Fibroblast of skin of abdomen (primary cell): ENCODE measurements at regions not wholly inside any gene's neighbourhood (a gene's known extent, or its start where the extent isn't known, plus 50 kb on each side); places are given as distances from the start of the nearest gene placed in this dataset.
A peak's percentile ranks its signal among the peaks of the same experiment; 100 is the strongest.

ENCODE experiments used
- DNase-seq: peaks from one replicate; pipeline ENCODE4 v3.0.0-alpha.2; 2013

GRCh38 chr1:177471244-177471643 lies 300.5 kb downstream of the BRINP2 start:
- peak; percentile 76 for DNase-seq

GRCh38 chr1:177469519-177469918 lies 298.8 kb downstream of the BRINP2 start:
- no peak for DNase-seq

GRCh38 chr1:177466286-177466685 lies 295.5 kb downstream of the BRINP2 start:
- no peak for DNase-seq

GRCh38 chr1:177464686-177465085 lies 293.9 kb downstream of the BRINP2 start:
- DNase-seq: no peak

- DNase-seq: no peak
Observed at GRCh38 chr1:177451191-177451590, 280.4 kb downstream of the BRINP2 start.

DNA sequence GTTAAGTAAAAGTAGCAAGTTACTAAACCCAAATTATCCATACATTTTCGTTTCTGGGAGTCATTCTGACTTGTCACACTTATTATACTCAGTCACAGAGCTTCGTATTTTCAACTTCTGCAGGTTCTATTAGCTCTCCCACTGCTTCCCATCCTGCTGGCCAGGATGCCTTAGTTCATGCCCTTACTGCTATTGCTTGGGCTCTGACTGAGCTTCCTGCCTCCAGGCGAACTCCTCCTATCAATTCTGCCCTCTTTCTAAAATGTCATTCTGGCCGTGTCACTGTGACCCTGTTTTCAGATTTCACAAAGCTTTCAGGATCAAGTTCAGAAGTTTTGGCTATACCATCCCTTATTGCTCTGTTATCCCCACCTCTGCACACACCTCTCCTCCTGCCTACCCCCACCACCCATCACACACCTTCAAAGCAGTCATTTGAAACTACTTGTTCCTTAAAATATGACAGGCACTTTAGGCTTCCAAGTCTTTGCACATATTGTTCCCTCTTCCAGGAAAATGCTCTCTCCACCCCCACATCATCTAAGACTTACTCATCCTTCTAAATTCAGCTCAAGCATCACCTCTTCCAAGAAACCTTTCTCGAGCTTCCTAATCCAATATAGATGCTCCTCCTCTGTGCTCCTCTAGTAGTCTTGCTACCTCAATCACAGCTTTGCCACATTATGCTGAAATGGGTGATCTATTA lies 278.0 kb downstream of the BRINP2 start:
- DNase-seq: peak; percentile 40

- no peak for DNase-seq
Observed at GRCh38 chr1:177448036-177448615, 277.4 kb downstream of the BRINP2 start.

GRCh38 chr1:177444997-177445746 lies 274.4 kb downstream of the BRINP2 start:
- no peak for DNase-seq

GRCh38 chr1:177443003-177443402 lies 272.2 kb downstream of the BRINP2 start:
- DNase-seq: no peak

- DNase-seq: peak; percentile 21
Observed at GRCh38 chr1:177442584-177442983, 271.8 kb downstream of the BRINP2 start.

GRCh38 chr1:177441281-177441680 lies 270.5 kb downstream of the BRINP2 start:
- DNase-seq: peak; percentile 89

- no peak for DNase-seq
Observed at GRCh38 chr1:177440821-177441220, 270.1 kb downstream of the BRINP2 start.

DNA sequence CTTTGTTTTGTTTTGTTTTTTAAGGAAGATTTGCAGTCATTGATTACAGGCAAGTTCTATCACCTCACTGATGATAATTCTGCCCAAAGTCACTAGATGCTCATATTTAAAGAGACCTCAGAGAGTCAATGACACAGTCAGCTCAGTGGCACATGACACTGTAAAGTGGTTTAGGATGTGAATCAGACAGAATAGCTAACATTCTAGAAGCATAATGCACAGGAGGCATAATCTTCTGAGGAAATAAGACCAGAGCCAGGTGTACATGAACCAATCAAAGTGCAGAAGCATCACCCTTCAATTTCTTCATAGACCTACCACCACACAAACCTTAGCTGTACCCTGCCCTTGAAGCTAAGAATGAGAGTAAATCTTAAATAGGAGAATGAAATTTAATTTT lies 268.5 kb downstream of the BRINP2 start:
- peak; percentile 10 for DNase-seq

- no peak for DNase-seq
Observed at GRCh38 chr1:177435364-177435763, 264.6 kb downstream of the BRINP2 start.

DNA sequence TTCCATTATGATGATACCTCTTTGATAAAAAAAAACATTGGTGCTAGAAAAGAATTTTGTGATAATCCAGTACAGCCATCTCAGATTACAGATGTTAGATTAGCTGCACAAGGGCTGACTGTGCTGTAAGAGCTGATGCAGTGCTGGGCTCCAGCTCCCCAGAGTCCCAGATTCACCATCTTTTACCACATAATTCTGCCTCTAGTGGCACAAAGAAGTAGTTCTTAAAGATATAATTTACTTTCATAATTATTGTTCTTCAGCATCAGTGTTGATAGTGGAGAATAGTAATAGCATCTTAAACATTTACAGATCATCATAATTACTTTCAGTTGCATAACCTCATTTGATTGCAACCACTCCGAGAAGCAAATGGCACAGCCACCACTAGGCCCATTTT lies 262.1 kb downstream of the BRINP2 start:
- DNase-seq: no peak

GRCh38 chr1:177431123-177431522 lies 260.4 kb downstream of the BRINP2 start:
- DNase-seq: no peak

- no peak for DNase-seq
Observed at GRCh38 chr1:177429234-177429633, 258.5 kb downstream of the BRINP2 start.

- DNase-seq: peak; percentile 52
Observed at GRCh38 chr1:177427811-177428210, 257.1 kb downstream of the BRINP2 start.

- no peak for DNase-seq
Observed at GRCh38 chr1:177426497-177426896, 255.7 kb downstream of the BRINP2 start.

DNA sequence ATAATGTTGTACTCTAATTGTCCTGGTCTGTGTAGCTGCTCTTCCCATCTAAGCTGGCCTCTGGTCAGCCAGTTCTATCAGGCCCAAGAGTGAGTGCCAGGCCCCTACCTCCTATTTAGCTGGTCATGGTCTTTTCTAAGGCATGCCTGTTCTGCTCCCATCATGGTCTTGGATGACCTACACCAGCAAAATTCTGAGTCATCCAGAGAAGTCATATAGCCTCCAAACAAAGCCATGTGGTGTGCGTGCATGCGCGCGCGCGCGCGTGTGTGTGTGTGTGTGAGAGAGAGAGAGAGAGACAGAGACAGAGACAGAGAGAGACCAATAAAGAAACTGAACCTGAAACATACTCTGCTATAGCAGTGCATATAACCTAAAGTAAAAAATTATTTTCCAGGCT lies 254.4 kb downstream of the BRINP2 start:
- DNase-seq: no peak

DNA sequence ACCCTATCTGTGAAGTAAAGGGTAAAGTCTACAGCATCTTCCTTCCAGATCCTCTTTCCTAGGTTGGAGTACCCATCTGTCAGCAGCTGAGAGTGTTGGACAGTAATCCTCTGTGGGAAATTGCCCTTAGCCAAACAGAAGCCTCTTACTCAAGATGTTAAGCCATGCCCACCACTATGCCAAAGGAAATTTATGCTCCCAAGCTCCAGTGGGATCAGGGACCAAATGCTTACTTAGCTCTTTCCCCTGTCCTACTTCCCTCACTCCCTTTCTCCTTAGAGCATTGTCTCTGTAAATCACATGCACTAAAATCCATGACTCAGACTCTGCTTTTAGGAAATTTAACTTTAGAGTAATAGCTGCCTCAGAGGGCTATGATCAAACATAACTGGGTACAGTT lies 254.0 kb downstream of the BRINP2 start:
- DNase-seq: peak; percentile 33

- DNase-seq: no peak
Observed at GRCh38 chr1:177423090-177423489, 252.3 kb downstream of the BRINP2 start.

- no peak for DNase-seq
Observed at GRCh38 chr1:177413982-177414596, 243.3 kb downstream of the BRINP2 start.
